BLaER1 treated with 17β-estradiol and CSF1 and Interleukin-3, amounts not matched to agents 10 nM and 100 nM (cell line): ENCODE measurements at regions not wholly inside any gene's neighbourhood (a gene's known extent, or its start where the extent isn't known, plus 50 kb on each side); places are given as distances from the start of the nearest gene placed in this dataset.

Source experiments
- H3K27ac ChIP-seq, 11 experiments: shearing (Covaris generic); formaldehyde crosslinking; 2 replicates each; pipeline ENCODE4 v1.8.1; 2022
- H3K27me3 ChIP-seq, 11 experiments: shearing (Covaris generic); formaldehyde crosslinking; 2 replicates each; pipeline ENCODE4 v1.8.1; 2022
- H3K36me3 ChIP-seq, 11 experiments: shearing (Covaris generic); formaldehyde crosslinking; 2 replicates each; pipeline ENCODE4 v1.8.1; 2022
- H3K4me1 ChIP-seq, 10 experiments: shearing (Covaris generic); formaldehyde crosslinking; 2 replicates each; pipeline ENCODE4 v1.8.1; 2022
- H3K4me2 ChIP-seq, 11 experiments: shearing (Covaris generic); formaldehyde crosslinking; 2 replicates each; pipeline ENCODE4 v1.8.1; 2022
- H3K4me3 ChIP-seq, 10 experiments: shearing (Covaris generic); formaldehyde crosslinking; 2 replicates each; pipeline ENCODE4 v1.8.1; 2022
- H3K9ac ChIP-seq, 11 experiments: shearing (Covaris generic); formaldehyde crosslinking; 2 replicates each; pipeline ENCODE4 v1.8.1; 2022
- H3K9me3 ChIP-seq, 11 experiments: shearing (Covaris generic); formaldehyde crosslinking; replicated peaks in 1 of 11; 2 replicates each; pipeline ENCODE4 v1.8.1; 2022
- H4K20me1 ChIP-seq, 11 experiments: shearing (Covaris generic); formaldehyde crosslinking; 2 replicates each; pipeline ENCODE4 v1.8.1; 2022
- Cebpa-rat ChIP-seq, 11 experiments: shearing (Covaris generic); IDR thresholded peaks; 2 replicates each; pipeline ENCODE4 v1.8.1; 2022

DNA sequence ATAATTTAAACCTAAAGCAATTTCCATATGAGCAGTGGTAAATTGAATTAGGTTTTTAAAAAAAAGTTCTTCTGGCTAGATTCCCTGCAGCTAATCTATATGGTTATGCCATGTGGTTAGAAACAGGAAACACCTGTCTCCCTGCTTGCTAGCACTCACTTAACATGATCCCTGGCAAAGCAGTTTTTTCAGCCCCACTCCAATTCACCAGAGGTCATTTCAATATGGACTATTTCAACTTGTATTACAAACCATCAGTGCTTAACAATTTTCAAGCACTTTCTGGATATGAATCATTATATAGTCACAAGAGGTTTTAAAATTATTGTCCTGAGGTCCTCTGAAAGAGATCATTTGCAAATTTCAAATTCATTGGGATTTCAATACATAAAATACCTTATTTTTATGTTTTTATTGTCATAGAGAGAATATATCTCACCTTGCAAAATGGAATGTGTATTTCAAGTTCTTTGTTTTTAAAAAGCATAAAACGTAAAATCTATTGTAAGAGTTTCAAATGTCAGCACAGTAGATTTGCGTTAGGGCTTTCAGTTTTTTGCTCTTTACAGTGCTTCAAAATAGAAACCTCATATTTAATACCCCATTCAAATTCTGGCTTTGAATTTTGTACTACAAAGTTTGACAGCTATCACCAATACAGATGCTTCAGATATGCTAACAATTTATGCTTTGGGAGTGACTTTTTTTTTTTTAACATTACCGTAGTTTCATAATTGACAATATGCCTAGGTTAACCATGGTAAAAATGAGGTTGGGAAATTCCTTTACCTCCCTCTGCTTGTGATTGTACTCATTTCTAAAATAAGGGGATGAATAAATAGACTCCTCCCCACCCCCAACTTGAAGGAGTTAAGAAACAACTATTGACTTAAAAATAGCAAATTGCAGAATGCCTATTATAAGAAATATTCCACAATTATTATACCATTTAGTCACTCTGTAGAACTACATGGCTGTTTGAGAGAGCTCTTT lies 117.5 kb upstream of the HGF start:
- peak in 2 of 11 experiments; percentile 18 to 30; a peak in 2 of 22 replicates for TF ChIP-seq Cebpa-rat (IDR thresholded peaks at IDR 0.05)
- Histone ChIP-seq H4K20me1 (no peaks in the 10 kb centered on the region), H3K27ac (peak overlapping the region; percentile 14 to 89 (median 83); a peak in 20 of 22 replicates), H3K9ac (peak overlapping the region; percentile 22 to 73 (median 64); a peak in 21 of 22 replicates), H3K4me3 (peak overlapping the region in 6 of 10 experiments; percentile 2 to 35 (median 9); a peak in 6 of 20 replicates), H3K4me1 (peaks cover 47 to 75% (median 66%) of the 10 kb centered on the region in 10 experiments), H3K36me3 (no peaks in the 10 kb centered on the region), H3K9me3 (peaks cover 0 to 30% (median 15%) of the 10 kb centered on the region in 11 experiments; a peak in 10 of 22 replicates), H3K4me2 (peak overlapping the region; percentile 63 to 81 (median 73); a peak in 21 of 22 replicates), H3K27me3 (no peaks in the 10 kb centered on the region)

DNA sequence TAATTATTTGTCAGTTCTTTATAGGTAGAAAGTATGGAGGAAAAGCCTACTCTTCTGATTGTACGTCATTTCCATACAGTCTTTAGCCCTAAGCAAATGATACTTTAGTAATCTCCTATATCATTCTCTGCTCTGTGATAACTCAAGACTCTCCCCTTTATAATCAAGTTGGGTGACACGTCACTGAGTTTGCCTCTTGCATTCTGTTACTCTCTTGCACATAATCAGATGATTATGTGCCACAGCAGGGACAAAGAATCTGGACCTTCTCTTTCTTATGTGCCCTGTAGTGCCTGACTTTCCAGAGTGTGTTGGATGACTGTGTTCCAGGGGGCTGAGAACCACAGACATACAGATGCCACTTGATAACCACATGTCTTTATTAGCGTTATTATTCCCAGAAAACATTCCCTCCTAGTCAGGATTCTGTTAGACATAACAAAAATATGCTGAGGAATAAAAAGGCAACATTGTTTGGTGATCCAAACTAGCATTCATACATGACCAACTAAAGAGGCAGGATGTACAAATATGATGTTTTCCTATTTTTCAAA lies 116.4 kb upstream of the HGF start:
- no peak overlapping the region for H3K4me3 ChIP-seq
- H3K27ac ChIP-seq: peak overlapping the region in 10 of 11 experiments; percentile 24 to 89 (median 83); a peak in 20 of 22 replicates
- H3K9me3 ChIP-seq: peaks cover 0 to 30% (median 10%) of the 10 kb centered on the region in 11 experiments; a peak in 10 of 22 replicates
- H3K4me1 ChIP-seq: peaks cover 55 to 86% (median 76%) of the 10 kb centered on the region in 10 experiments
- TF ChIP-seq Cebpa-rat (IDR thresholded peaks at IDR 0.05): no peak
- H3K4me2 ChIP-seq: peak overlapping the region; percentile 63 to 81 (median 73)
- peak overlapping the region in 8 of 11 experiments; percentile 6 to 73 (median 63); a peak in 16 of 22 replicates for H3K9ac ChIP-seq
- no peaks in the 10 kb centered on the region for H3K36me3 ChIP-seq
- no peaks in the 10 kb centered on the region for H3K27me3 ChIP-seq
- no peaks in the 10 kb centered on the region for H4K20me1 ChIP-seq

DNA sequence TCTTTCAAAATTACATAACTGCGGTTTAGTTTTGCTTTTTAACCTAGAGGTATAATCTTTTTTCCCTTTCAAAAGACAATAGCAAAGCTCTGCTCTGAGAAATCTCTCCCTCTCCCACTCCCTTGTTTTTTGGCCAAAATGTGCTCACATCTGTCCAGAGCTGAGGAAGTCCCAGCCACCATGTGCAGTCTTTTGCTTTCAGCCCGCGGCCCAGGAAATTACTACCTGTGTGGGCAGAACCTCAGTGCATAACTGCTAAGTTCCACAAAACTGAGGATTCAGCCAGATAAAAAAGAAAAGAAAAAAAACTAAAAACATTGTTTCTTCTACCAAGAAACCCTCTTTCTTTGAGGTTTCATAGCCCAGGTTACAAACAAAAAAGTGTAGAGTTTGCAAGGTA lies 115.0 kb upstream of the HGF start:
- H3K36me3 ChIP-seq: no peaks in the 10 kb centered on the region
- H3K27me3 ChIP-seq: no peaks in the 10 kb centered on the region
- peak overlapping the region in 8 of 11 experiments; percentile 78 to 89 (median 84); a peak in 15 of 22 replicates for H3K27ac ChIP-seq
- H3K4me3 ChIP-seq: no peak overlapping the region
- TF ChIP-seq Cebpa-rat (IDR thresholded peaks at IDR 0.05): no peak
- H3K4me1 ChIP-seq: peaks cover 55 to 89% (median 76%) of the 10 kb centered on the region in 10 experiments
- no peaks in the 10 kb centered on the region for H4K20me1 ChIP-seq
- no peak overlapping the region; a peak in 1 of 22 replicates for H3K9ac ChIP-seq
- peak overlapping the region; percentile 27 to 77 (median 67); a peak in 13 of 22 replicates for H3K4me2 ChIP-seq
- peaks cover 0 to 27% (median 13%) of the 10 kb centered on the region in 11 experiments; a peak in 12 of 22 replicates for H3K9me3 ChIP-seq

DNA sequence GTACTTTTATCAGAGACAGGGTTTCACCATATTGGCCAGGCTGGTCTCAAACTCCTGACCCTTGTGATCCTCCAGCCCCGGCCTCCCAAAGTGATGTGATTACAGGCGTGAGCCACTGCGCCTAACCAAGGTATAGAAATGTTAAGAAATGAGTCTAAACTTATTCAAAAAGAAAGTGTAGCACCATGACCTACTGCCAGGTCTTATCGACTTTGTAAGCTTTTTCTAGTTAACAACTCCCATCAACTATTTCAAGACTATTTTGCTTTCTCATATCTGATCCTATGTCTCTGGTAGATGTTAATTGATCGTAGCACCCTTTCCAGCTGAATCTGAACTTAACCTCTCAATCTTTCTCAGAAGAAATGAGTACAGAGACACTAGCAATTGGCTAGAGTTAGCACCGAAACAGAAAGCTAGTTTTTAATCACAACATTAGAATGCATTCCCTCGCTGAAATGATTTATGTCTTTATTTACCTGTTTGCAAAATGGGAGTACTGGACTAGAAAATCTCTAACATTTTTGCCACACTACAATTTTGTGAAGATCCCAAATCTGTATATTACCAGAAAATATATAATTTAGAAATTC lies 114.0 kb upstream of the HGF start:
- H3K4me1 ChIP-seq: peaks cover 52 to 80% (median 69%) of the 10 kb centered on the region in 10 experiments
- peak overlapping the region in 6 of 11 experiments; percentile 42 to 89 (median 84); a peak in 11 of 22 replicates for H3K27ac ChIP-seq
- no peaks in the 10 kb centered on the region for H3K36me3 ChIP-seq
- no peak overlapping the region for H3K9ac ChIP-seq
- peak overlapping the region in 4 of 11 experiments; percentile 4 to 77 (median 39); a peak in 2 of 22 replicates for H3K4me2 ChIP-seq
- H3K4me3 ChIP-seq: no peak overlapping the region
- no peaks in the 10 kb centered on the region for H4K20me1 ChIP-seq
- H3K27me3 ChIP-seq: no peaks in the 10 kb centered on the region
- TF ChIP-seq Cebpa-rat (IDR thresholded peaks at IDR 0.05): no peak
- H3K9me3 ChIP-seq: peaks cover 0 to 27% (median 10%) of the 10 kb centered on the region in 11 experiments; a peak in 11 of 22 replicates

DNA sequence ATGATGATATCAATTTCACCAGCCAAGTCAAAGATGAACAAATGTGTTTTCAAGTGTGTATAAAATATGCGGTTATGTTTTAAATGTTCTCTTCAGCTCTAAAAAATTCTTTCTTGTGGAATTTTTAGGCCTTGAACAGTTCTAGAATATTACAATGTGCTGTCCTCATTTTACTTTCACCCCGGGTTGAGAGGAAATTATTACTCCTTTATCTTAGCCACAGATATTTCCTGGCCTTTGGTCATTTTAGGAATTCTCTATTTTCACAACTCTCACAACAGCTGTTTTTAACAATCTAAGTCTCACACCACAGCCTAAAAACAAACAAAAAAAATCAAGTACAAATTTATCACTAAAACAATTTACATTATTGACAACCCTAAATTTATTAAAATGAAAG lies 112.2 kb upstream of the HGF start:
- peaks cover 0 to 27% (median 10%) of the 10 kb centered on the region in 11 experiments; a peak in 11 of 22 replicates for H3K9me3 ChIP-seq
- H3K27ac ChIP-seq: peak overlapping the region in 8 of 11 experiments; percentile 12 to 89 (median 72); a peak in 16 of 22 replicates
- H3K4me3 ChIP-seq: no peak overlapping the region; a peak in 2 of 20 replicates
- H3K36me3 ChIP-seq: no peaks in the 10 kb centered on the region
- no peak for TF ChIP-seq Cebpa-rat (IDR thresholded peaks at IDR 0.05)
- H3K27me3 ChIP-seq: no peaks in the 10 kb centered on the region
- peak overlapping the region; percentile 41 to 73 (median 63); a peak in 21 of 22 replicates for H3K4me2 ChIP-seq
- peaks cover 35 to 62% (median 52%) of the 10 kb centered on the region in 10 experiments for H3K4me1 ChIP-seq
- H3K9ac ChIP-seq: peak overlapping the region in 2 of 11 experiments; percentile 16 to 19; a peak in 1 of 22 replicates
- no peaks in the 10 kb centered on the region for H4K20me1 ChIP-seq

DNA sequence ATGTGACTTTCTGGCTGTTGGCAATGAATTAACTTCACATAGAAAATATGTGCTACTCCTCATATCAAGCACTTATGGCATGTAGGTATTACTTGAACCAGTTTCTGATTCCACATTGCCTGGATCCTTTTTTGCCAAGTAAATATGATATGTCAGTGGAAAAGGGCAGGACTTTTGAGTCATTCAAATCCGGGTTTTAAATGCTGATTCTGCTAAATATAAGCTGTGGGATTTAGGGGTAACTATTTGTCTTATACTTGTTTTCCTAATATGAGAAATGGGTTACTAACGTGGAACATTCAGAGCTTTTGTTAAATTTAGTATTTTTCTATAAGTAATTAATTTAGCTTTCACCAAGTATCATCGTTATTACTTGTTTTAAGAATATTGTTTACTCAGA lies 108.0 kb upstream of the HGF start:
- H4K20me1 ChIP-seq: no peaks in the 10 kb centered on the region
- H3K4me3 ChIP-seq: no peak overlapping the region
- peaks cover 0 to 15% (median 0%) of the 10 kb centered on the region in 11 experiments; a peak in 7 of 22 replicates for H3K9me3 ChIP-seq
- no peak overlapping the region for H3K4me2 ChIP-seq
- H3K27me3 ChIP-seq: no peaks in the 10 kb centered on the region
- no peak for TF ChIP-seq Cebpa-rat (IDR thresholded peaks at IDR 0.05)
- peaks cover 11 to 20% (median 17%) of the 10 kb centered on the region in 10 experiments; a peak in 19 of 20 replicates for H3K4me1 ChIP-seq
- no peaks in the 10 kb centered on the region for H3K36me3 ChIP-seq
- no peak overlapping the region for H3K9ac ChIP-seq
- no peak overlapping the region for H3K27ac ChIP-seq

DNA sequence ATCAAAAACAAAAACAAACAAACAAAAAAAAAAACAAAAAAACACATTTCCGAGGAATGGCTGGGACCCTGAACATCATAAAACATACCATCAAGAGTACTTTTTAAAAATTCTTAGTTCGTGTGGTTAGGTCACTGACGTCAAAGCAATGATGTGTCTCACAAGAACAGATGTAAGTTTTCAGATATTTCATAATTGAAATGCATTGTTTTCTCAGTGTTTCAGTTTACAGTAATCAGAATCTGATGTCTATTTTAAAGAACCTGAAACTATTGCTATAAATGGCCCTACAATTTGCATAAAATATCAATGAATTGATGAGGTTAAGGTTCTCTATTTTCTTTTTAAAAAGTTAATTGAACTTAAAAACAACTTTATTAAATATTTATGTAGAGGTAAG lies 103.7 kb upstream of the HGF start:
- no peaks in the 10 kb centered on the region for H3K27me3 ChIP-seq
- H3K4me3 ChIP-seq: no peak overlapping the region
- H3K27ac ChIP-seq: no peak overlapping the region
- peaks cover 0 to 11% (median 0%) of the 10 kb centered on the region in 10 experiments; a peak in 2 of 20 replicates for H3K4me1 ChIP-seq
- H3K9ac ChIP-seq: no peak overlapping the region
- no peak for TF ChIP-seq Cebpa-rat (IDR thresholded peaks at IDR 0.05)
- no peaks in the 10 kb centered on the region for H3K36me3 ChIP-seq
- no peaks in the 10 kb centered on the region for H4K20me1 ChIP-seq
- peaks cover 0 to 30% (median 12%) of the 10 kb centered on the region in 11 experiments; a peak in 15 of 22 replicates for H3K9me3 ChIP-seq
- no peak overlapping the region for H3K4me2 ChIP-seq

DNA sequence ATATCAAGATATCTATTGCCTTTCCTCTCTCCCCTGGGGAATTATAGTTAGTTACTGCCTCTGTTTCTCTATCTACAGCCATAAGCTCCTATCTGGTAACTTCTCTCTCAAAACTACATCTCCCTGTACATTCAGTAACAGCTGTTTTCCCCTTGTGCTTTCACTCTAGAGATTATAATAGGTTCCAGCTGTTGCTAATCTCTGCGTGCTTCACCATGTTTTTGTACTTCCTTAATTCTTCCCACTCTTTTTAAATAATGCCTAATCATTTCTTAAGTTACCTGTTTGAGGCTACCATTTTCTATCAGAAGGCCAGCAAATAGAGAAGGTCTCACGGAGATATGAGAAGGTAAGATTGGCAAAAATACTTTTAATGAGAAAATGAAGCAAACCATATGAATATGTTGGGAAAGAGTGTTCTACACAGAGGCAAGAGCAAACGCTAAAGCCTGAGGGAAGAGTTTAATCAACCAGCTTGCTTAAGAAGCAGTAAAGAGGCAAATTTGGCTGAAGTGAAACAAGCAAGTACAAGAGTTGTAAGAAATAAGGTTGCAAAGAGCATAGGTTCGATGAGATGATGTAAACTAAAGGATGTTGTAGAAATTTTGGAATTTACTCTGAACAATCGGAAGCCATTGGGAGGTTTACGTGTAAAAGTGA lies 101.9 kb upstream of the HGF start:
- Histone ChIP-seq H3K9me3 (peaks cover 0 to 30% (median 12%) of the 10 kb centered on the region in 11 experiments; a peak in 14 of 22 replicates), H3K27me3 (no peaks in the 10 kb centered on the region), H3K9ac (no peak overlapping the region), H3K27ac (no peak overlapping the region), H3K36me3 (no peaks in the 10 kb centered on the region), H3K4me3 (no peak overlapping the region), H3K4me2 (no peak overlapping the region), H4K20me1 (no peaks in the 10 kb centered on the region), H3K4me1 (peaks cover 0 to 11% (median 0%) of the 10 kb centered on the region in 10 experiments; a peak in 2 of 20 replicates)
- no peak for TF ChIP-seq Cebpa-rat (IDR thresholded peaks at IDR 0.05)
